GDM1 (cell line): ENCODE measurements at regions not wholly inside any gene's neighbourhood (a gene's known extent, or its start where the extent isn't known, plus 50 kb on each side); places are given as distances from the start of the nearest gene placed in this dataset.
"Not testable (repeated sequence)": the region's sequence is repeated elsewhere in the genome, so short reads cannot be mapped to it uniquely, and the experiment has no call there.

Experiments
- DNase-seq: peaks from one replicate; lab custom pipeline; 2025; lab: John Stamatoyannopoulos, UW

DNA sequence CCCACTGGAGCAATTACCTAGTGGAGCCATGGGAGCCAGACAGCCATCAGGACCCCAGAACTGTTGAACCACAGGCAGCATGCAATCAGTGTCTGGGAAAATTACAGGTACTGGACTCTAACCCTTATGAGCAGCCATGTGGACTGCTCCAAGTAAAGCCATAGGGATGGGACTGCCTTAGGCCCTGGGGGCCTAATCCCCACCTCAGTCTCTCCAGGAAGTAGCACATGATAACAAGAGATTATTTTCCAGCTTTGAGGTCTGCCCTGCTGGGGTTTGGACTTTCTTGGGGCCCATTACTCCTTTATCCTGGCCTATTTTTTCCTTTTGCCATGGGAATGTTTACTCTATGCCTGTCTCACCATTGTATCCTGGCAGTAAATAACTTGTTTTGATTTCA lies 226.8 kb downstream of the AEBP2 start:
- DNase-seq: no peak

DNA sequence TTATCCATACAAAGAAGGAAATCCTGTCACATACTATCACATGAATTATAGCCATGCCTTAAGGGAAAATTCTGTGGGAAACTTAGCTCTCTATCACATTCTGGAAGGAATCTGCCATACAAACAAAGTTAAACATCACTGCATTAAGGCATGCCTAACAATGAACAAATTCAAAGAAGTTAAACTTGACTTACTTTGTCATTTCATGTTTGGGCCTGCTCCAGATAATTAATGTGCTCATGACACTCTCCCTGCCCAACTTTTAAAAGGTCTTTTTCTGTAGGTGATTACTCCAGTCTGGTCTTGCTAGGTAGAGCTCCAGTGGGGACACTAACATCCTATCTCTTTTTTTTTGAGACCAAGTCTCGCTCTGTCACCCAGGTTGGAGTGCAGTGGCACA lies 230.5 kb downstream of the AEBP2 start:
- DNase-seq: no peak

DNA sequence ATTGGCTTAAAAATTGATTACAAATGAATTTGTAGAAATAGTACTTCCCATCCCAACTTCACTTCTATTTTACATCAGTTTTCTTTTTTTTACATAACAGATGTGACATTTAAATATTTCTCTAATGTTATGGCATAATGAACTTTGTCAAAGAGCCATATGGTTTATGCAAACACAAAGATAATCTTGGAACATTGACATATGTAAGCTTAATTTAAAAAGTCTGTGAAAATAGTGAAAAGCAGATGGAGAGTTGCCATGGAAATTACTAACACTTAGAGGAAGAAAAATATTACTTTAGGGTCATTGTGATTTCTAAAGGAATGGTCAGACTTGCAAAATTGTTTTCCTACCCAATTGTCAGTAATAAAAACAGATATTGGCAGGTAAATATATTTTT lies 232.4 kb downstream of the AEBP2 start:
- no peak for DNase-seq

DNA sequence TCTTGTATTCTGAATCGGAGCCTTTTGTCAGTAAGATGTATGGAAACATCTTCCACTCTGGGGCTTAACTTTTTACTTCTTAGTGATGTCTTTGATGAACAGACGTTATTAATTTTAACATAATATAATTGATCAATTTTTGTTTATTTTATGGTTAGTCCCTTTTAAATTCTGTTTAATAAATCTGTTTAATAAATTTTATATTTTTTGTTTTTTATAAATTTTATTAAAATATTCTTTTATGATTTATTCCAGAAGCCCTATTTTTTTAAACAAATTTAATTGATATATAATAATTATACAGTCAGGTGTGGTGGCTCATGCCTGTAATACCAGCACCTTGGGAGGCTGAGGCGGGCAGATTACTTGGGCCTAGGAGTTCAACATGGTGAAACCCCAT lies 235.1 kb downstream of the AEBP2 start:
- no peak for DNase-seq

DNA sequence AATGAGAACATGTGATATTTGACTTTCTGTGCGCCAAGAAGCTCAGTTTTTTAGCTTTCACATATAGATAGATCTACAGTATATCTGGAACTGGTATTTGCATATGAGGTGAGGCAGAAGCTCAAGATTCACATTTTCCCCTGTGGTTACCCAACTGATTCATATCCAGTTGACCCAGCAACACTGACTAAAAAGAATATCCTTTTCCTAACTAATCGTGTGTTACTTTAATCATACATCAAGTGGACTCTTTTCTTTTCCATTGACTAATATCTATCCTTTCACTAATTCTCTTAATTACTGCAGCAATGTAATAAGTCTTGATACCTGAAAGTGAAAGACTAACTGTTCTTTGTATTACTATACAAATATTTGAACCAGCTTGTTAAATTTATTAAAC lies 236.1 kb downstream of the AEBP2 start:
- DNase-seq: no peak

DNA sequence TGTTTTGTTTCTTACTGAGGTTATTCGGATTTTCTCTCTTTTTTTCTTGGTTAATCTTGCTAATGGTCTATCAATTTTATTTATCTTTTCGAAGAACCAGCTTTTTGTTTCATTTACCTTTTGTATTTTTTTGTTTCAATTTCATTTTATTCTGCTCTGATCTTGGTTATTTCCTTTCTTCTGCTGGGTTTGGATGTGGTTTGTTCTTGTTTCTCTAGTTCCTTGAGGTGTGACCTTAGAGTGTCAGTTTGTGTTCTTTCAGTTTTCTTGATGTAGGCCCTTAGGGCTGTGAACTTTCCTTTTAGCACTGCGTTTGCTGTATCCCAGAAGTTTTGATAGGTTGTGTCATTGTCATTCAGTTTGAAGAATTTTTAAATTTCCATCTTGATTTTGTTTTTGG lies 239.2 kb downstream of the AEBP2 start:
- not testable (repeated sequence) for DNase-seq

DNA sequence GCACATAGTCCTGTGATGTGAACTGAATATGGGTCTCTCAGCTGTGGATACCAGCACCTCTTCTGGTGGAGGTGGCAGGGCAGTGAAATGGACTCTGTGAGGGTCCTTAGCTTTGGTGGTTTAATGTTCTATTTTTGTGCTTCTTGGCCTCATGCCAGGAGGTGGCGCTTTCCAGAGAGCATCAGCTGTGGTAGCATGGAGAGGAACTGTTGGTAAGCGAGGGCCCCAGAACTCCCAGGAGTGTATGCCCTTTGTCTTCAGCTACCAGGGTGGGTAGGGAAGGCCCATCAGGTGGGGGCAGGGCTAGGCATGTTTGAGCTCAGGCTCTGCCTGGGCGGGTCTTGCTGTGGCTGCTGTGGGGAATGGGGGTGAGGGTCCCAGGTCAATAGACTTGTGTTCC lies 241.7 kb downstream of the AEBP2 start:
- DNase-seq: no peak

DNA sequence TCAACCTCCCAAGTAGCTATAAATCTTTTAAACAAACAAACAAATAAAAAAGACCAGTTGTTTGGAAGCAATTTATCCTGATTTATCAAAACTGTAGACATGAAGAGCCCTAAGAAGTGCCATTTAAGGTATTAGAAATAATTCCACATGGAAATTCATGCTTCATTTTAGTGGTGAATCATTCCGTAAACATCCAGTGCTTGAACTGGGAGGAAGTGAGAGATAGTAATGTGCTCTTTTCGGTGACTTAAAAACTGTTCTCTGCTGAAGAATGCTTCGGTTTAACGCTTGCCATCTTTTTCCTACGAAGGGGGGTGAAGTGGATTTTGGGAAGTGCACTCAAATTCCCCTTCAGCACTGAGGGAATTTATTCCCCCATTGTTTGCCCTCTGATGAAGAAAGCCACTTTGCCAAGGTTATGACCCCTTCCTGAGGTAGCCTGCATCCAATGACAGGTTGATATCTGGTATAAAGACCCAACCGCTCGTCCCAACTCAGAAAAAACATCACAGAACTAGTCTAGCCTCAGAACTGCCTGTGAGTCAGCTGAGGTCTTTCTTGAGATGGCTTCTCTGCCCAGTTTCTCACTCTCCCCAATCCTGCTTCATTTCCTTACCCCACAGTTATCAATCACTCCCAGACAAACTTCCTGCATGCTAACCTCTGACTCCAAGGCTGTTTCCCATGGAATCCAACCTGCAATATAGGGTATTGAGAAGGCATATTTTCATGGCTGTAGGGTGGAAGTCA lies 244.1 kb downstream of the AEBP2 start:
- no peak for DNase-seq

DNA sequence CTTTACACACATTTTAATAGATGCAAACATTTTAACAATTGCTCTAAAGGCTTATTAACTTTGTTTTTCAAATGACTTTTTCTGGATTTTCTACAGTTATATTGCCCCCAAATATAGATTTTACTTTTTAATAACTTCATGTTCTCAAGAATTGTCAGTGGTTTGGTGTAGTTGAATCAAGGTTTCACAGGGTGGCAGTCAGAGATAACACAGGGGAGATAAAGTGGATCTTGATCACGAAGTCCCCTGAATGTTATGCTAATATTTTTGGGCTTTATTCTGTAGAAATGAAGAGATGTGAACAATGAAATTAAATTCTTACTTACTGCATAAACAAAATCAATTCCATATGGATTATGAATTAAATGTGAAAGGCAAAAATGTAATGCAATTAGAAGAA lies 248.1 kb downstream of the AEBP2 start:
- DNase-seq: no peak

DNA sequence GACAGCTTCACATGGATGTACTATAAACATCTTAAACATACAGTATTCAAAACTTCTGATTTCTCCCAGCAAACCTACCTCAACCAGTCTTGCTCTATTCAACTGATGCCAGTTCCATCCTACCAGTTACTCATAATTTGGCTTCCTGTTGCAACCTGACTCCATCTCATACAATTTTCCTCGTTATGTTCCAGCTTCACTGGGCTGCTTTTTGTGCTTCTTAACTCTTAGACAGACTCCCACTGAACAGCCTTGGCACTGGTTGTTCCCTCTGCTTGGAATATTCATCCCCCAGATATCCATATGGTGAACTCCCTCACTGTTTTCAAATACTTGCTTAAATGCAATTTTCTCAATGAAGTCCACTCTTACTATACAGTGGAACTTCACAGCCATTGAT lies 249.2 kb downstream of the AEBP2 start:
- DNase-seq: no peak

DNA sequence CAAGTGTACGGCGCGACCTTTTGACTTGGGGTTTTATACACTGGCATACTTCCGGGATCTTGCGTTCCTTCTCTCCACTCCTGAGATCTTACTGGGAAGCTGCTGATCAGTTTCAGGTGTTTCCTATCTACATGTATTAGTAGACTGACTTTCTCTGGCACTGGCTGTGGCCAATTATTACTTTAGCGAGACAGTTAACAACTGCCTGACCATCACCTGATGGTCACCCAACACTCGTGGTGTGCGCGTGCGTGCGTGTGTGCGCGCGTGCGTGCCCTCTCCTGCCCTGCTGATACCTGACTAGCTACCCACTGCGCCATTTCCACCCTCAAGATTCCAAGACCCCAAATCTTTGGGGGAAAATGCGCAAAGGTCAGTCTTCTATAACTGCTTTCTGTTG lies 249.9 kb downstream of the AEBP2 start:
- DNase-seq: no peak

DNA sequence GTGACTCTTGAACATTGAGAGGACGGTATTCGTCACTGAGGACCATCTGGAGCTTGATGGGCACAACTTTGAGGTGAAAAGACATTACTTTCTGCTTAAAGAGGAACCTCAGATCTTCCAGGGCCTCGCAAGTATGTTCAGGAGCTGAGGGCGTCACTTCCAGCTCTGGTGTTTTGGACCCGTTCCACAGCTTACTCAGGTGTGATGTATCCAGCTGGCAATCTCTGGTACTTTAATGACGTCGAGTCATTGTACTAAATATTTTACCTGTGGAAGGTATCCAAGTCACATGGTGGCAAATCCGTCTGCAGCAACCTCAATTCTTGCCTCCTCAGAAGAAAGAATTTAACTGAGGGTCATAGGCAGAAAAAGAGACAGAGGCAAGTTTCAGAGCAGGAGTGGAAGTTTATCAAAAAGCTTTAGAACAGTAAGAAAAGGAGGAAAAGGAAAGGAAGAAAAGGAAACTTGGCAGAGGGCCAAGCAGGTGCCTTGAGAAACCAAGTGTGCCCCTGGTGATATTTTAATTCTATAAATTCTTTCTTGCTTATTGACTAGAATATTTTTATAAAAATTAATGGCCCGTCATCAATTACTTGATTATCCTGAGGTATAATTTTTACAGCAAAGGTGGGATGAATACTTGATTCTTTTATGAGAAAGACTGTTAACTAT lies 250.6 kb downstream of the AEBP2 start:
- DNase-seq: no peak

DNA sequence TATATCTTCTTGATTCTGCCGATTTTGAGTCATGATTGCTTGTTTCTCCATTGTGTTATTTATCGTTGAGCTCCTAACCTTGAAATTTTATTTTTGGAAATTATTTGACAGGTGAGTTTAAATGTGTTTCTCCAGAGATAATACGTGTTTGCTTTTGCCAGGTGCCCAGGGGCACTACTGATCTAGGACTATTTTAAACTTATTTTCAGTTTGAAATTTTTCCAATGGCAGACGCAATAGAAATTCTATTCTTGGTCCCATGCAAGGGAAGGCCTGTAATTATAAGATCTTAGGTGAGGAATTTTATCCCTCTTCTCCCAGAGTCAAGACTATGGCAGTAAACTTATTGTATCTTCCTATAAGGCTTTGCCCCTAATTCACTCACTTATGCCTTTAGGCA lies 252.8 kb downstream of the AEBP2 start:
- DNase-seq: no peak

DNA sequence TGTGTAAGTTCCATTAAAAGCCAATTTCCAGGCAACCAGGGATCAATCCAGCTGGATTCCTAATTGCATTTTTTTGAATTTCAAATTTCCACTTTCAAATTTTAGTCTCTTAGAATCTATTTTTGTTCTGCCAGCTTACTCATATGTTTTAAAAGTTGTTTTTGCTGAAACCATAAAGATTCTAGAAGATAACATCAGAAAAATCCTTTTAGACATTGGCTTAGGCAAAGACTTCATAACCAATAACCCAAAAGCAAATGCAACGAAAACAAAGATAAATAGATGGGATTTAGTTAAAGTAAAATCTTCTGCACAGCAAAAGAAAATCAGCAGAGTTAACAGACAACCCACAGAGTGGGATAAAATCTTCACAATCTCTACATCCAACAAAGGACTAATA lies 253.3 kb downstream of the AEBP2 start:
- DNase-seq: no peak

DNA sequence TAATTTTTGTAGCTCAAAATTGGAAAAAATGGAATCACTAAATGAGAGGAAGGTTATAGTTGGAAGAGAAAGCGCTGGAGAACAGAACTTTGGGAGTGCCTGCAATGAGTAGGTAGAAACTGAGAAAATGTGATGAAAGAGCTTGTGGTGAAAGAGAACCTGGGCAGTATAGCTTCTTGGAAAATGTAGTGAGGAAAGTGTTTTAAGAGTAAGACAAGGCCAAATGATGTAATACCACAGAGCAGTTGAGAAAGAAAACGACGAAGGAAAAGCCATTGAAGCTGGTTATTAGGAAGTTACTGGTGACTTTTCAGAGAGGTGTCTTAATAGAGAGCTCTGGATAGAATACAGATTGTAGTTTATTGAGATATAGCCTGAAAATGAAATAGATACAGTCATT lies 255.3 kb downstream of the AEBP2 start:
- DNase-seq: no peak

DNA sequence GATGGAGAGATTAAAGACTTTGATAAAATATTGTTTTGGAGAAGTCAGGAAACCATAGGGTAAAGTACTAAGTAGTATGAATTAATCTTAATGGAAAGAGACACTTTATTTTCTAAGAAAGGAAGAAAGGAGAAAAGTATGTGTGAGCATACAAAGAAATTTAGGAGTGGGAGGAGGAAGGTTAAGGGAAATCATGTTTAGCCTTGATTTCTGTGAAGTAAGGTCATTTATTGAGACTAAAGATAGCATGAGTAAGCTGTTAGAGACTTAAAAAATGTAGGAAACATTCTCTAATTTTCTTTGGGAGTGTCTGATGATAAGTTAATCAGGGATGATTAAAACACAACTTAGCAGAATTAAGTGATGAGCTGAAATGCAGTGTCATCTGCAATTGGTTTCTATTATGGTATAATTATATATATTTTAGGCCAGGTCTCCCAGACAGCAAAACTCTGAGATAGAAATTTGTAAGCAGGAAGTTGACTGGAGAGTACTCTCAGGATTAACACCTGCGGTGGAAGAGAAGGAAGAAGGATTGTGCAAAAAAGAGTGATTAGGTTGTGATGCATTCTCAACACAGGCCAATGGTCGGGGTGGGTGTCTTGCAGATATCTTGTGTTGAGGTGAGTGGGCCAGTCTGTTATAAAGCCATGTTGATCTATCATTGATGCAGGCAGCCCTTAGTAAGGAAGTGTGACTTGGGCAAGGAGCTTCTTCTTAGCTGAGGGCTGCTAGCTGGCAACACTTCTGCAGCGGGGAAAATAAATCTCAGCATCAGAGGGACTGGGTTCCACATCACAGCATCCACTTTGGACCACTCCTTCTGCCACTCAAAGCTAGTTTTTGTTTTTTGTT lies 256.2 kb downstream of the AEBP2 start:
- DNase-seq: no peak

DNA sequence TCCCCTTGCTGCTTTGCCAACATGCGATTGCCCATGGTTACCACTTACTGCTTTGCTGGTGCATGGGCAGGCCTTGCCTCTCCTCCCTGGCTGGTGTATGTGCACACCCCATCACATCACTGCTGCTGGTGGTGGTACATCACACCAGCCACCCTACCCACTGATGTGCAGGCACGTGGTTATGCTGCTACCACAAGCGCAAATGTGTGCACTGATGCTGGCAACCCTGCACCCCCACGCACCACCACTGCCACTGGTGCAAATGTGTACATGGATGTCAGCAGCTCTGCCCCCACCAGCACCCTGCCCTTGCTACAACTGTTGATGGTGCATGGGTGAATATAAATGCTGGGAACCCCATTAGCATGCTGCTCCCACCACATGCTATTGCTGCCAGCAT lies 261.7 kb downstream of the AEBP2 start:
- no peak for DNase-seq

DNA sequence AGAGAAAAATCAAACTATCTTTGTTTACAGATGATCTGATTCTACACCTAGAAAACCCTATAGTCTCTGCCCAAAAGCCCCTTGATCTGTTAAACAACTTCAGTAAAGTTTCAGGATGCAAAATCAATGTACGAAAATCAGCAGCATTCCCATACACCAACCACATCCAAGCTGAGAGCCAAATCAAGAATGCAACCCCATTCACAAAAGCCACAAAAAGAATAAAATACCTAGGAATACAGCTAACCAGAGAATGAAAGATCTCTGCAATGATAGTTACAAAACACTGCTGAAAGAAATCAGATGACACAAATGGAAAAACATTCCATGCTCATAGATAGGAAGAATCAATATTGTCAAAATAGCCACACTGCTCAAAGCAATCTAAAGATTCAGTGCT lies 265.7 kb downstream of the AEBP2 start:
- no peak for DNase-seq

DNA sequence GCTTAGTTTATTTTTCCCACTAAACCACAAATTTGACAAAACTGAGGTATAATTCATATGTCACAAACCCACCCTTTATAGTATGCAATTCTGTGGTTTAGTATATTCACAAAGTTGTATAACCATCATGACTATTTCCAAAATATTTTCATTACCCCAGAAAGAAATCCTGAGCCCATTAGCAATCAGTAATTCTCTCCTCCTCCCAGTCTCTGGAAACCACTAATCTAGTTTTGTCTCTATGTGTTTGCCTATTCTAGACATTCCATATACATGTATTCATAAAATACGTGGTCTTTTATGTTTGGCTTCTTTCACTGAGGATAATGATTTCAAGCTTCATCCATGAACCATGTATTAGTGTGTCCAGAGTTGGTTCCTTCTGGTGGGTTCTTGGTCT lies 267.6 kb downstream of the AEBP2 start:
- no peak for DNase-seq

DNA sequence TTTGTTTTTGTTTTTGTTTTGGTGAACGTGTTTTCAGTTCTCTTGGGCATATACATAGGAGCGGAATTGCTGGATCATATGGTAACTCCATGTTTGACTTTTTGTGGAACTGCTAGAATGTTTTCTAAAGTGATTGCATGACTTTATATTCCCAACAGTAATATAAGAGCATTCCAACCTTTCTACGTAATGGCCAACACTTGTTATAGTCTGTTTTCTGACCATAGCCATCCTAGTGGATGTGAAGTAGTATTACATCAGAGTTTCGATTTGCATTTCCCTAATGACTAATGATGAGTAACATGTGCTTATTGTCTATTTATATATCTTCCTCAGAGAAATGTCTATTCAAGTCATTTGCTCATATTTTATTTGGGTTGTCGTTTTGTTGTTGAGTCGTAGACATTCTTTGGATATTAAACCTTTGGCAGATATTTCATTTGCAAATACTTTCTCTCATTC lies 268.7 kb downstream of the AEBP2 start:
- no peak for DNase-seq

DNA sequence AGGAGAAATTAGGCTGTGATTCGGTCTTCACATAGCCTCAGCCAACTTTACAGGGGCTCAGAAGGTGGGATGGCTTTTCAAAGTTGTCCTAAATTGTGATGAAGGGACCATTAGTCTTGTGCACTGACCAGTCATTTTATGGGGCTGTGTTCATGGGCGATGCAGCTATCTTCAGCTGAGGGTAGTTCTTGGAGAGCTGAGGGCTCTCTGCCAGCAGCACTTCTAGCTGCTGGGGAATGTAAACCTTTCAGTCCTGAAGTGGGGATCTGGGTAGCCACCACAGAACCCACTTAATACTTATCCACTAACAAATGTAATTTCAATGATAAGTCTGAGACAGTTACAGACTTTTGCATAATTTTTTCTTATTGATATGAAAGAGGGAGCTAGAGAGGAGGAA lies 270.6 kb downstream of the AEBP2 start:
- no peak for DNase-seq

DNA sequence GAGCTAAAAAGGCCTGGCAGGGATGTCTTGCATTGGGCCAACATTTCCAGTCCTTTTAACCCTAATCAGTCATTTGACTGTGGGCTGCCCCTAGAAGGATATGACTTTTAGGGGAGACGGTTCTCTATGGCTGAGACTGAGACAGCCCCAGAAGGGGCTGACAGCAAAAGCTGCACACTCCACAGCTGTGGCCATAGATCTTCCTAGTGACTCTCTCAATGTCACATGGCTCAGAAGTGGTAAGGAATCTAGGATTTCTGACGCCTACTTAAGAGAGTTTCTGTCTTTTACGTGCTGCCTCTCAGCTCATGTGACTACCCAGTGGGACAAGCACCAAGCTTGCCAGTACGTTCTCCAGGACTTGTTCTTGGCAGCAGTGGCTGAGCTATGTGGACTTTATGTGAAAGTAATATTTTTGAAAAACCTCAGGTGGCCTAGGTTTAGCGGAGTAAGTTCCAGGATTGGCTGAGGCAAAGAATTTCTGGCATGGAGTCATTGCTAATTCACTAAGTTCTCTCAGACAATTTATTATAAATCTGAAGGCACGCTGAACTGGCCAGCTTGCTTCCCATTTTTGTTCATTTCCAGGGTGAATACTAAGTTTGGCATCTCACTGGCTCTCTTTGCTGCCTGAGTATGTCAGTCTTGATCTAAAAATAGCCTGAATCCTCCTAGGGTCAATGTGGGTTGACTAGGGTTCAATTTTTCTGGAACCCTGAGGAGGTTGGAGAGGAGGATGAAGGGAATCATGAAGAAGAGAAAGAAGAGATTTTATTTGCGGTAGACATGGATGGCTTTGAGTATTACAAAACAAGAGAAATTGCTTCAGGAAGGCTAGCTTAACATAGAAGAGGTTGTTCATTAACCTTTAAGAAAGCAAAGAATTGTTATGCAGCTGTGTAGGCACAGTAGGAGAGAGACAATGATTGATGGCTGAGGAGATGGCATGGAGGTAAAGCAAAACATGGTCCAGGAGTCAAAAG lies 271.8 kb downstream of the AEBP2 start:
- no peak for DNase-seq
